T-helper 9 cell (primary cell): ENCODE measurements at regions not wholly inside any gene's neighbourhood (a gene's known extent, or its start where the extent isn't known, plus 50 kb on each side); places are given as distances from the start of the nearest gene placed in this dataset.

ENCODE experiments used
- DNase-seq: peaks from one replicate; pipeline ENCODE4 v3.0.0-alpha.2; 2020

DNA sequence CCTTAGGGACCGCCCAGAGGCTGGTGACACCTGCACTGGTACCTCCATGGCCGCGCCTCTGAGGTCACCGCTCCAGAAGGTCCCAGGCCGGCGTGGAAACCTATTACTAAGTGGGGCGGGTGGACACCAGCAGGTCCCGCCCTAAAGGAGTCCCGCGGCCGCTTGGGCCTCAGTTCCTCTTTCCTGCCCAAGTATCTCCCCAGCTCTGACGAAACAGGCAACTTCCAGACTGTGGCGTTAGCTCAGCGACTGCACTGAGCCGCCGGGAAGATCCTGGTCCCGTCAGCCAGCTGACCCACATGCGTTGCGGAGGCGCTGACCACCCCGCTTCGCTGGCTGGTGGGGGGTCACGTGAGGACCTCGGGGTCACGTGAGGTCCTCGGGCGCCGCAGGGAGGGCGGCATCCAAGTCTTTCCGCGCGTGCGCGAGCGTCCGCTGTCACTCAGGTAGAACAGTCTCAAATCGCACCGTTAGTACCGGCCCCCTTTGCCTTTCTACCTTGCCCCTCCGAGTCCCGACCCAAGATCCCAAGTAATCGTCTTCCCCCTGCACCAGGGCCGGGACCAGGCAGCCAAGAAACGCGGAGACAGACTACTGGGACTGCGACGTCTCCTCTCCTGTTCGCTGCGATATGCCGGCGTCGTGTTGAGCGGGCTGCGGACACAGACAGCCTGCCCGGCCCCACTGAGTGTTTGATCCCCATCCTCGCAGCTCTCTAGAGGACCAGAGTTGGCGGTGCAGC, 53.7 kb upstream of the KDM4C start:
- DNase-seq, result peak; percentile 76

DNA sequence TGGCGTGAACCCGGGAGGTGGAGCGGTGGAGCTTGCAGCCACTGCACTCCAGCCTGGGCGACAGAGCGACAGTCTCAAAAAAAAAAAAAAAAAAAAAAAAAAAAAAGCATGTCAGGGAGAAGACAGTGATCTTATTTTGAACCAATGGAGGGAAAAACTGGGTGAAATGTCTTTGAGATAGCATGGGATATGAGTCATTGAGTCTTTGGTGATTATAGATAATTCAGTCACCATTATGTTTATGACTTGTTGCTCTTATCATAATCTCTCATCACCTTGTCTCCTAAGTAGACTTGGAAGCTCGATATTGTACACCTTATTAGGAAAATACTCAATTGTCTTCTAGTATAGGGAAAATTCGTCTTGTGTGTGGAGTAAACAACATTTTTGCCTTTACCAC, 55.1 kb upstream of the KDM4C start:
- DNase-seq, result no peak

DNA sequence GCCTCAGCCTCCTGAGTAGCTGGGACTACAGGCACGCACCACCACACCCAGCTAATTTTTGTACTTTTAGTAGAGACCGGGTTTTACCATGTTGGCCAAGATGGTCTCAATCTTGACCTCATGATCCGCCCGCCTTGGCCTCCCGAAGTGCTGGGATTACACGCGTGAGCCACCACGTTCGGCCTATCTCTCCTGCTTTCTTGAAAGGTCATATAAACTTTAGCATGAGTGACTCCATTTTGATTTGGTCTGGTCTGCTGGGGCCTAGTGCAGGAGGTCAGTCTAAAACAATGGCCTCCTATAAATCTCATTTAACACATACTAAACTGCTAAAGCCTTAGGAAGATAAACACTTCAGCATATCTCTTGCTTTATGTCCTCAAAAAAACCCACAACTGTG, 50.6 kb upstream of the GLDC start:
- DNase-seq, result no peak

DNA sequence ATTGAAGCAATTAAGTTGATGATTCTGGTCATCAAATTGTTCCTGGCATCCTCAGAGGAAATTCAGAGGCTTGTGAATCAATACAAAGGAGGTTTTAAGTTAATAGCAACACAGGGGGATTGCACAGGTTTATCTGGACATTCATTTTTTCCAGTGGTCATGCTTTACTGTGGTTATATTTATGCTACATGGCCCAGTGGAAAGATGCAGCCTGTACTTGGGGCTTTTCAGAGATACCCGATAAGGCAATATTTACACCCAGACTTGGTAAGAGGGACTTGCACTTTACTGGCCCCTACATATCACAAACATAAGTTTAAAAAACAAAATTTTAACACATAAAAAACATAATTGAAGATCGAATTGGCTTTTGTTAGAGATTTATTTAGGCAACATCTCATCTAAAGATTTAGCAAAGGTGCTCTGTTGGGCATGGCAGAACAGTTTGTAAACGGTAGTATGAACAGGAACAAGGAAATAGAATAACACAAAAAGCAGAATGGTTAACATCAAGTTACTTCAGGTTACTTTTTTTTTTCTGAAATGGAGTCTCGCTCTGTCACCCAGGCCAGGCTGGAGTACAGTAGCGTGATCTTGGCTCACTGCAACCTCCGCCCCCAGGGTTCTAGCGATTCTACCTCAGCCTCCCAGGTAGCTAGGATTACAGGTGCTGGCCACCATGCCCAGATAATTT, 49.7 kb upstream of the GLDC start:
- no peak for DNase-seq
